Esophagus muscularis mucosa (tissue), 4 donors: ENCODE measurements at regions not wholly inside any gene's neighbourhood (a gene's known extent, or its start where the extent isn't known, plus 50 kb on each side); places are given as distances from the start of the nearest gene placed in this dataset.

ENCODE experiments used
- DNase-seq: peaks from one replicate; pipeline ENCODE4 v3.0.0-alpha.2; 2017; ENCODE audit errors: extremely low spot score
- H3K27ac ChIP-seq, 4 donors: fragments of 200-600 bp; sonication (generic); replicated peaks in 1 of 4; 1 replicate in 3 of 4; 2 replicates in 1 of 4; pipeline ENCODE4 v1.5.1; 2016 to 2019; ENCODE audit warnings: mild to moderate bottlenecking in 1 of 4
- H3K27me3 ChIP-seq, 4 donors: fragments of 200-600 bp; sonication (generic); one replicate each; pipeline versions ENCODE4 v1.5.1 to v1.6.0; 2016 to 2019
- H3K36me3 ChIP-seq, 4 donors: fragments of 200-600 bp; sonication (generic); one replicate each; pipeline ENCODE4 v1.5.1; 2016 to 2019
- H3K4me1 ChIP-seq, 4 donors: fragments of 200-600 bp; sonication (generic); one replicate each; pipeline ENCODE4 v1.5.1; 2016 to 2019
- H3K4me3 ChIP-seq, 4 donors: fragments of 200-600 bp; sonication (generic); 1 replicate in 2 of 4; 2 replicates in 2 of 4; pipeline ENCODE4 v1.5.1; 2016 to 2019; ENCODE audit warnings: mild to moderate bottlenecking in 4 of 4, moderate library complexity in 1 of 4
- H3K9me3 ChIP-seq, 4 donors: fragments of 200-600 bp; sonication (generic); 1 replicate in 3 of 4; 2 replicates in 1 of 4; pipeline ENCODE4 v1.5.1; 2016 to 2019
- EP300 ChIP-seq: sonication (generic); formaldehyde crosslinking; IDR thresholded peaks from one replicate; pipeline ENCODE4 v1.6.1; 2017; ENCODE audit warnings: antibody characterized with exemption
- POLR2A ChIP-seq: fragments of 450-650 bp; IDR thresholded peaks from one replicate; pipeline ENCODE4 v1.6.1; 2017; ENCODE audit warnings: antibody characterized with exemption, moderate library complexity, mild to moderate bottlenecking, low read depth
- POLR2AphosphoS5 ChIP-seq, 2 donors: sonication (generic); formaldehyde crosslinking; IDR thresholded peaks; one replicate each; pipeline ENCODE4 v1.6.1; 2017; ENCODE audit warnings: antibody characterized with exemption in 2 of 2
- WGBS: methylation state at CpG from one replicate; pipeline ENCODE4 v1.1.5; 2018; 5-methylcytosine and 5-hydroxymethylcytosine counted together
- intact Hi-C: fragments of 100-400 bp; cut with DNase I; formaldehyde crosslinking; loops from one replicate; pipeline ENCODE4 v1.15.1; 2023
- TF ChIP-seq, protein P1 (sequence below), 3 experiments: fragments of 200-600 bp in 2 of 3; fragments of 450-650 bp in 1 of 3; sonication (generic) in 2 of 3; IDR thresholded peaks; one replicate each; pipeline ENCODE4 v1.5.1; 2017 to 2019; ENCODE audit warnings: antibody characterized with exemption in 3 of 3, mild to moderate bottlenecking in 2 of 3, moderate library complexity in 1 of 3

DNA sequence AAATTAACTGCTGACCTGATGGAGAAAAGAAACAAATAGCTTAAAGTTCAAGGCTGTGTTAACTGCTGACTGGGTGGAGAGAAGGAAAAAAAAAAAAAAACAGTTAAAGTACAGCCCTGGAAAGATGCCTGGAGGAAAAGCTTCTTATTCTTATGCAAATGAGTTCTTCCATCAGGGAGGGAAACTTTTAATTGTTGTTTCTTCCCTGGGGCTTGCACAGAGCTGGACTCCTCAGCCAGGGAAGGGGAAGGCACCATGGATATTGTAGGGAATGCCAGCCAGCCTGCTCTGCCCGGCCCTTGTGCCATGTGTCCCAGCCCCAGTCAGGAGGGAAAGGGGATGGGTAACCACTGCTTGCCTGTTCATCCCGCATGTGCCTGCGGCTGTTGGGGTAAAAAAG, 833.1 kb upstream of the CRIM1 start:
- no peaks in the 10 kb centered on the region for H3K9me3 ChIP-seq
- H3K27ac ChIP-seq = no peak overlapping the region
- H3K36me3 ChIP-seq = no peaks in the 10 kb centered on the region
- no peak overlapping the region for H3K4me3 ChIP-seq
- H3K4me1 ChIP-seq = no peaks in the 10 kb centered on the region
- no peak for DNase-seq
- no peak for TF ChIP-seq EP300
- TF ChIP-seq, protein P1, sequence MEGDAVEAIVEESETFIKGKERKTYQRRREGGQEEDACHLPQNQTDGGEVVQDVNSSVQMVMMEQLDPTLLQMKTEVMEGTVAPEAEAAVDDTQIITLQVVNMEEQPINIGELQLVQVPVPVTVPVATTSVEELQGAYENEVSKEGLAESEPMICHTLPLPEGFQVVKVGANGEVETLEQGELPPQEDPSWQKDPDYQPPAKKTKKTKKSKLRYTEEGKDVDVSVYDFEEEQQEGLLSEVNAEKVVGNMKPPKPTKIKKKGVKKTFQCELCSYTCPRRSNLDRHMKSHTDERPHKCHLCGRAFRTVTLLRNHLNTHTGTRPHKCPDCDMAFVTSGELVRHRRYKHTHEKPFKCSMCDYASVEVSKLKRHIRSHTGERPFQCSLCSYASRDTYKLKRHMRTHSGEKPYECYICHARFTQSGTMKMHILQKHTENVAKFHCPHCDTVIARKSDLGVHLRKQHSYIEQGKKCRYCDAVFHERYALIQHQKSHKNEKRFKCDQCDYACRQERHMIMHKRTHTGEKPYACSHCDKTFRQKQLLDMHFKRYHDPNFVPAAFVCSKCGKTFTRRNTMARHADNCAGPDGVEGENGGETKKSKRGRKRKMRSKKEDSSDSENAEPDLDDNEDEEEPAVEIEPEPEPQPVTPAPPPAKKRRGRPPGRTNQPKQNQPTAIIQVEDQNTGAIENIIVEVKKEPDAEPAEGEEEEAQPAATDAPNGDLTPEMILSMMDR (IDR thresholded peaks at IDR 0.05) = no peak
- no peak for TF ChIP-seq POLR2A
- TF ChIP-seq POLR2AphosphoS5 (IDR thresholded peaks at IDR 0.05) = no peak
- intact Hi-C loops = no loop called here
- H3K27me3 ChIP-seq = no peaks in the 10 kb centered on the region
- 87% methylated on average over 3 of the region's 3 CpGs for WGBS

DNA sequence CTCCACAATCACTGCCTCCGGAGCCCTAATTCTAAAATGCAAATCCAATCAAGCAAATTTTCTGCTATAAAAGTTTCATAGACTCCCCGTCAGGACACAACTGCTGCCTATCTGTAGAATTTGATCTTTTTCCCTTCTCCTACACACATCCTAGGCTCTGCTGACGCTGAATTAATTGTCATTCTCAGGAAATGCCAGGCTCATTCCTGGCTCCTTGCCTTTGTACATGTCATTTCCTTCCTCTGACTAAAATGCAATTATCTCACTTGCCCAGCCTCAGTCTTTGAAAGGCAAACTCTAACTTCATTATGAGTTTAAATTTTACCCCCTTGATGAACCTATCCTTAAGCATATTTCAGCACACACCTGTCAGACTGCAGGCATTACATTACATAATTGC, 844.9 kb upstream of the CRIM1 start:
- H3K27ac ChIP-seq = no peak overlapping the region
- H3K27me3 ChIP-seq = no peaks in the 10 kb centered on the region
- no peaks in the 10 kb centered on the region for H3K36me3 ChIP-seq
- H3K4me3 ChIP-seq = no peak overlapping the region
- TF ChIP-seq POLR2AphosphoS5 (IDR thresholded peaks at IDR 0.05) = no peak
- TF ChIP-seq POLR2A = no peak
- H3K9me3 ChIP-seq = peaks cover 0 to 3% (median 0%) of the 10 kb centered on the region in 4 donors
- intact Hi-C loops = no loop called here
- WGBS = 65% methylated on average over 3 of the region's 3 CpGs
- no peaks in the 10 kb centered on the region for H3K4me1 ChIP-seq
- no peak for DNase-seq

DNA sequence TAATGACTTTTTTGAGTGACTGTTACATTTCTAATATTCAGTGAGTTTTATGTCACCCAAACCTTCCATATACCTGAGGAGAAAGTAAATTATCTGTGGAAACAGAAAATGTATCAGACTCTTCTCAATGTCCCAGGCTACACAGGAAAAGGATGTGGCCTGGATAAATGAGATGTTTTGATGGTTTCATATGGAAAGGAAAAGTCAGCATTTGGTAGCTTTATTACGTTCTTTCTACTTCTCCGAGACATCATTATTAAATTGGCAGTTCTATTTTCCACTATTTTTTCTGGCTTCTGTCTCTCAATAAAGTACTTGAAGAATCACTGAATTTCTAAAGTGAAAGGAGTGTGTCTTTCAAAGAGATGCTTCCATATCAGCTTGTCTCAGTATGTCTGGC, 847.0 kb upstream of the CRIM1 start:
- Histone ChIP-seq H3K27me3 (no peaks in the 10 kb centered on the region), H3K27ac (no peak overlapping the region), H3K36me3 (no peaks in the 10 kb centered on the region), H3K9me3 (peaks cover 0 to 3% (median 0%) of the 10 kb centered on the region in 4 donors), H3K4me3 (no peak overlapping the region), H3K4me1 (no peaks in the 10 kb centered on the region)
- TF ChIP-seq, protein P1 (IDR thresholded peaks at IDR 0.05) = no peak
- TF ChIP-seq POLR2AphosphoS5 (IDR thresholded peaks at IDR 0.05) (no peak), EP300 (no peak), POLR2A (no peak)
- intact Hi-C loops = no loop called here
- WGBS = 77% methylated on average over 2 of the region's 2 CpGs
- DNase-seq = no peak

DNA sequence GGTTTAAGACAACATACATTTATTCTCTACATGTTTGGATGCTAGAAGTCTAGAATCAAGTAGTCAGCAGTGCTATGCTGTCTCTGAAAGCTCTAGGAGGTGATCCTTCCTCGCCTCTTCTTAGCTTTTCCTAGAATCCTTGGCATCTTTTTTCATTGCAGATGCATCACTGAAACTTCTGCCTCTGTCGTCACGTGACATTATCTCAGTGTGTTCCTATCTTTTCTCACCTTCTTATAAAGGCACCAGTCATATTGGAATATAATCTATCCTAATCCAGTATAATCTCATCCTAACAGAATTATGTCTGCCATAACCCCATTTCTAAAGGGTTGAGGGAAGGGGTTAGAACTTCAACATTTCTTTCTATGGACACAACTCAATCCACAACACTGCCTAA, 851.2 kb upstream of the CRIM1 start:
- DNase-seq = no peak
- TF ChIP-seq POLR2AphosphoS5 (IDR thresholded peaks at IDR 0.05) (no peak), EP300 (no peak), POLR2A (no peak)
- TF ChIP-seq, protein P1 (IDR thresholded peaks at IDR 0.05) = no peak
- Histone ChIP-seq H3K27ac (no peak overlapping the region), H3K9me3 (no peaks in the 10 kb centered on the region), H3K36me3 (no peaks in the 10 kb centered on the region), H3K4me3 (no peak overlapping the region), H3K27me3 (no peaks in the 10 kb centered on the region), H3K4me1 (no peaks in the 10 kb centered on the region)
- intact Hi-C loops = no loop called here
- WGBS = 59% methylated on average over 3 of the region's 3 CpGs

DNA sequence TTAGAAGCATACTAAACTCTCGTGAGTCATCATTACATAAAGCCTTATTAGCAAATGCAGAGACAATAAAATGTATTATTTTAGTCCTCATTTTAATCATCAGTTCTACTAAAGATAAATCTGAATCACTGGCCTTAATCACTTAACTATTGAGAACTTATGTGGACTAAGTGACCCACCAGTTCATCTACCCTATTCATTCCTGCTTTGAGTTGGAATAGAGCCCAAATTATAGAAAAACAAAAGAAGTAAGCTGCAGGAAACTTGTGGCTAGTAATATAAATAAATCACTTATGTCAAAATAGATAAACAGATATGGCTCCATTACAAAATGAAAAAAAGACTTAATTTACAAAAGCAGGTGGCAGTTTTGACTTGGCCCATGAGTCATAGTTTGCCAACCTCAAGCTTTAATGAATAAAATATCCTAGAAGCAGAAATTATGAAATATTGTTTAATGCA, 851.8 kb upstream of the CRIM1 start:
- 72% methylated on average over 1 of the region's 1 CpG for WGBS
- TF ChIP-seq, protein P1 (IDR thresholded peaks at IDR 0.05) = no peak
- no peak for TF ChIP-seq POLR2A
- no peak for TF ChIP-seq POLR2AphosphoS5 (IDR thresholded peaks at IDR 0.05)
- TF ChIP-seq EP300 = no peak
- intact Hi-C loops = no loop called here

More for the DNA sequence above, 851.8 kb upstream of the CRIM1 start:
- Histone ChIP-seq H3K27me3 (no peaks in the 10 kb centered on the region), H3K4me3 (no peak overlapping the region), H3K9me3 (no peaks in the 10 kb centered on the region), H3K27ac (no peak overlapping the region), H3K4me1 (no peaks in the 10 kb centered on the region), H3K36me3 (no peaks in the 10 kb centered on the region)
- DNase-seq = no peak
